VCaP (cell line): ENCODE measurements at regions not wholly inside any gene's neighbourhood (a gene's known extent, or its start where the extent isn't known, plus 50 kb on each side); places are given as distances from the start of the nearest gene placed in this dataset.

ENCODE experiments used
- H3K27ac ChIP-seq: fragments of 450-650 bp; 2 replicates; pipeline ENCODE4 v1.5.1; 2017
- CTCF ChIP-seq: fragments of 450-650 bp; conservative IDR thresholded peaks from 2 replicates; pipeline ENCODE4 v1.5.1; 2017; ENCODE audit warnings: mild to moderate bottlenecking, moderate library complexity

- no peak for TF ChIP-seq CTCF
Measured at GRCh38 chr18:30501594-30501993, 540.9 kb downstream of the DSC3 start.

GRCh38 chr18:30500240-30500945 is 542.1 kb downstream of the DSC3 start:
- no peak overlapping the region for H3K27ac ChIP-seq
- no peak for TF ChIP-seq CTCF

More at GRCh38 chr18:30501594-30501993, 540.9 kb downstream of the DSC3 start:
- no peak overlapping the region for H3K27ac ChIP-seq

DNA sequence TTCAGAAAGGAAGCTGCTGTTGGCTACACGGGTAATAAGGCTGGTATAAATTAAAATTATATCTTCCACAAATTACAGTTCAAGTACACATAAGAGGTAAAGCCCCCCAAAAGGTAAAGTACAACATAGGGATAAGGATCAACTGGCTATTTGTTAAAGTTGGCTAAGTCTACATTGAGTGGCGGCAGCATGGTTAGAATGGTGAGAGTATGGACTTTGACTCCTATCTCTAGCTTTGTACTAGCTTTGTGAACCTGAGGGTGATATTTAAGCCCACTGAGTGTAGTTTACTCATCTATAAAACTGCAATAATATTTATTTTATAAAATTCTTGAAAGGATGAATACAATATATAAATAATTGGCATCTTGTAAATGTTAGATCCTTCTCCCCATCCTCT is 542.8 kb downstream of the DSC3 start:
- TF ChIP-seq CTCF = no peak
- no peak overlapping the region for H3K27ac ChIP-seq

- no peak for TF ChIP-seq CTCF
- no peak overlapping the region for H3K27ac ChIP-seq
Measured at GRCh38 chr18:30492552-30493129, 549.9 kb downstream of the DSC3 start.

DNA sequence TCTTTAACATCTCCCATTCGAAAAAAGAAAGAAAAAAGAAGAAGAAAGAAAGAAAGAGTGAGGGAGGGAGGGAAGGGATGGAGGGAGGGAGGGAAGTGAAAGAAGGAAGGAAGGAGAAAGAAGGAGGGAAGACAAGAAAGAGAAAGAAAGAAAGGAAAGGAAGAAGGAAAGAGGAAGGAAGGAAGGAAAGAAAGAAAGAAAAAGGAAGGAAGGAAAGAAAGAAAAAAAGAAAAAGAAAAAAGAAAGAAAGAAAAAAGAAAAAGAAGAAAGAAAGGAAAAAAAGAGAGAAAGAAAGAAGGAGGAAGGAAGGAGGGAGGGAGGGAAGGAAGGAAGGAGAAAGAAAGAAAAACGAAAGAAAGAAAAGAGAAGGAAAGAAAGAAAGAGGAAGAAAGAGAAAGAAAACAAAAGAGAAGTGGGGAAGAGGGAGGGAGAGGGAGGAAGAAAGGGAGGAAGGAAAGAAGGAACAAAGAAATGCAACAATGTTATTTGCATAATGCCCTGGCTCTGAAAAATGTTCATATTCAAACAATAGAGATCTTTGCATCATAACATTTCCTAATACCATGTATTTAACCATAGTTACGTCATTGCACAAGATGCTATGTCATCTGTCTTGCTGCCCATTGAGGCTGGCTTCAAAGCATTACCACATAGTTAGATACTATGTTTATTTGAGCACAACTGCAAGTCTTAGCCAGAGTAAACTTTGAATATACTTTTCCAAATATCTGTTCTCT is 550.6 kb downstream of the DSC3 start:
- no peak for TF ChIP-seq CTCF
- H3K27ac ChIP-seq = no peak overlapping the region

- H3K27ac ChIP-seq = no peak overlapping the region
- no peak for TF ChIP-seq CTCF
Measured at GRCh38 chr18:30489890-30490643, 552.5 kb downstream of the DSC3 start.

- H3K27ac ChIP-seq = no peak overlapping the region
- TF ChIP-seq CTCF = no peak
Measured at GRCh38 chr18:30487962-30488361, 554.6 kb downstream of the DSC3 start.
